WI38 (cell line): ENCODE measurements at regions not wholly inside any gene's neighbourhood (a gene's known extent, or its start where the extent isn't known, plus 50 kb on each side); places are given as distances from the start of the nearest gene placed in this dataset.
"Not testable (repeated sequence)": the region's sequence is repeated elsewhere in the genome, so short reads cannot be mapped to it uniquely, and the experiment has no call there.

Experiments
- H3K4me3 ChIP-seq: 2 replicates; pipeline ENCODE4 v1.5.1; 2011; ENCODE audit warnings: low read depth, mild to moderate bottlenecking, control low read depth, low read length
- TF ChIP-seq, protein P1 (sequence below): IDR thresholded peaks from 2 replicates; pipeline ENCODE4 v1.5.1; 2012; ENCODE audit warnings: low read depth, mild to moderate bottlenecking, control low read depth, low read length

DNA sequence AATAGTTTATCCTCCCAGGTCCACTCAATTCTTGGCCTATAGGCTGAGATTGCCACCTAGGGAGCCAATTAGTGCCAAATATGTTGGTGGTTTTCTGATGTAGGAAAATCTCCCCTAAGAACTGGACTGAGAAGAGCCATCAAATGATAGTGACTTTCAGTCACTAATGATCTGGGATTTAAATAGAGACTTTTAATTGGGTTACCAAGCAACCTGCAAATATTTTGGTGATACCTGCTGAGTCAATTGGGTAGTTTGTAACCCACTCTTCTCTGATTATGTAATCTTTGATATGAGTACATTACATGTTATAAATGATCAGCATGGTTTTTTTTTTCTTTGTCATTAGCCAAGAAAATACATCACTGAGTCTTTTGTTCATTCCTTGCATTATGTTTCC lies 600.8 kb downstream of the TTLL7 start:
- H3K4me3 ChIP-seq = not testable (repeated sequence)

DNA sequence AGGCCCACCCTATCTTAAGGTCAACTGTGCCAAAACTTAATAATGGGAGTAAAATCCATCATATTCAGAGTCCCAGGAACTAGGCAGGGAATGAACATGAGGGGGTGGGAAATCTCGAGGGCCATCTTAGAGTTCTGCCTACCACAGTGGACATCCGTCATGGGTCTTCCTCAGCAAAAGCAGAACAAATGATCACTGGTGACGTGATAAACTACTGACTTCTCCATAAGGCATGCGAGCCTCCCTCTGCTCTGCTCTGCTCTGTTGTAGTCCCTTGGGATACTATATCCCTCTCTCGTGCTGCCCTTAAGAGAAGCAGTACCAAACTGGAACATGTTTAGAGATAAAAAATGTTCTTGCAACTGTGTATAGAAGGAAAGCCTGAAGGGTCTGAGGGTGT lies 603.8 kb downstream of the TTLL7 start:
- H3K4me3 ChIP-seq = not testable (repeated sequence)

GRCh38 chr1:83386946-83387345 lies 612.0 kb downstream of the TTLL7 start:
- H3K4me3 ChIP-seq = not testable (repeated sequence)

- H3K4me3 ChIP-seq = not testable (repeated sequence)
Measured at GRCh38 chr1:83383107-83383506, 615.8 kb downstream of the TTLL7 start.

DNA sequence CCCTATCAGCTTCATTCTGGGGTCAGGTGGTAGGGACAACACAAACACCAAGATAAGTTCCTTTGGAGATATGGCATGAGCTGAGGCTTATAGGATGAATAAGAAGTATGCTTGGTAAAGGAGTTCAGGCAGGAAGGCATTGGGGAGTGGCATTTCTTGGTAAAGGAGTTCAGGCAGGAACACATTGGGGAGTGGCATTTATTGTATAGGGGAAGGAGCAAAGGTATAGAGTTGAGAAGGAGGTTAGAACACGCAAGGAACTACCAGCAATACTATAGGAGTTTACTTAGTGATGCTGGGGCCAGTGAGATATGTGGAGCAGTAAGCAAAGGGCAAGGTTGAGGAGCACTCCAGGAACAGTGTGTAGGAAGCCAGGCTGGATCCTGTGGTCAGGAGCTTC lies 625.9 kb downstream of the TTLL7 start:
- H3K4me3 ChIP-seq = not testable (repeated sequence)

GRCh38 chr1:83369853-83370252 lies 629.1 kb downstream of the TTLL7 start:
- not testable (repeated sequence) for H3K4me3 ChIP-seq

GRCh38 chr1:83365320-83365719 lies 633.6 kb downstream of the TTLL7 start:
- not testable (repeated sequence) for H3K4me3 ChIP-seq

DNA sequence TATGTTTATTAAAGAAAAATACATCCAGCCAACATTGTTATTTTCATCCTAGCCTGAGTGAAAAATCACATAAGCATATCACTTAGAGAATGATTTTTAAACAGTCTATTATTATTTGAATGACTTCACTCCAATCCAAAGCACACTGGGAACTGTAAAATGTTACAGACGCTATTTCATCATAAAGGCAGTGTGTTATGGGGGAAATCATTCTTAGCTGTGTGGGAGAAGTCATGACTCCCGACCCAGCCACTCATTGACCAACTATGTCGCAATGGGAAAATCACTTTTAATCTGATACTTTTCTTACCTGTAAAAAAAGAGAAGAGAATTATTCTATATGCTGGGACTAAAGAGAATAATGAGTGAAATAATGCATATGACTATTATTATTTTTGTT lies 653.6 kb downstream of the TTLL7 start:
- H3K4me3 ChIP-seq = not testable (repeated sequence)

DNA sequence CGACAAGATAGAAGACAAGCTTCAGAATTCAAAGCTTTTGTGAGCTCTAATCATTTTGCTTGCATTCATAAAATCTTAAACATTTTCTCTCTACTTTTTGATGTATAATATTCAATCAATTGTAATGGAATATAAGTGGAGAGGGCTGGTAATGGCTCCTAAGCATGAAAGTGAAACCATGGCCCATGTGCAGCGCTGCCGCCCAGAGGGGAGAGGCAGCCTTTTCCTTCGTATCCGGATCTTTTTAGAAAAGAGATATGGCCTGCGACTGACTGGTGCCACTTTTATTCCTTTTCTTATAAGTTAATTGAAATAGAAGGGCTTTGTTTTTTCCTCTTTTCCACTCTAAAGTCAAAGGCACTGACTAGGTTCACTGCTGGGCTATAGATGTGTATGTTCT lies 655.2 kb downstream of the TTLL7 start:
- H3K4me3 ChIP-seq = not testable (repeated sequence)

DNA sequence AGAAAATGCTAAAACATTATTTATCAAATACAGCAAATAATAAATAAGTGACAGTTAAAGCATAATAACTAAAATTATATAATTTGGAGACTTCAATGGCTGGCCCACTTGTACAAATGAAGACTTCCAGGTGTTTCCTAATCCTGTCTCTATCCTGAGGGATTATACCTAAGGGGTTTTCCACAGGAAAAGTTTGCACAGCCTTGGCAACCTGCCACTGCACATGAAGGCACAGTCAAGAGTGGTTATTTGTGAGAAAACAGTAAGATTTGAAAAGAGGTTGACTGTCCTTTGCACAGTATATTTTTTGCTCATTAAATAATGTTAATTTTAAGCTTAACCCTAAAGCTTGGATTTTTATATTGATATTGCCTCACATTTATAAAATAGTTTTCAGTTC lies 655.9 kb downstream of the TTLL7 start:
- not testable (repeated sequence) for H3K4me3 ChIP-seq

DNA sequence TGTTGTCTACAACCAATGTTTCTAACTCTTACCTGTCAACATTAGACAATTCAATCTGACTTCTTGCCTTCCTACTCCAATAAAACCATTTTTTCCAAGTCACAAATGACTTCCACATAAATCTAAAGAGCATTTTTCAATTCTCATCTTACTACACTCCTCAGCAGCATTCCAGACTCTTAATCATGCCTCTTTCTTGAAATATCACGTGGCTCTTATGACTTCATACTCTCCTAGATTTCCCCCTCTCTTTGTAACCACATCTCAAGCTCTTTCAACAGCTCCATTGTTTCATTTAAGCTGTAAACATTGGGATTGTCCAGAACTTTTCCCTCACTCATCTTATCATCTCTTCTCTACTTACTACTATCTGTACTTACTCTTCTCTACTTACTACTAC lies 666.6 kb downstream of the TTLL7 start:
- H3K4me3 ChIP-seq = not testable (repeated sequence)

- TF ChIP-seq, protein P1, sequence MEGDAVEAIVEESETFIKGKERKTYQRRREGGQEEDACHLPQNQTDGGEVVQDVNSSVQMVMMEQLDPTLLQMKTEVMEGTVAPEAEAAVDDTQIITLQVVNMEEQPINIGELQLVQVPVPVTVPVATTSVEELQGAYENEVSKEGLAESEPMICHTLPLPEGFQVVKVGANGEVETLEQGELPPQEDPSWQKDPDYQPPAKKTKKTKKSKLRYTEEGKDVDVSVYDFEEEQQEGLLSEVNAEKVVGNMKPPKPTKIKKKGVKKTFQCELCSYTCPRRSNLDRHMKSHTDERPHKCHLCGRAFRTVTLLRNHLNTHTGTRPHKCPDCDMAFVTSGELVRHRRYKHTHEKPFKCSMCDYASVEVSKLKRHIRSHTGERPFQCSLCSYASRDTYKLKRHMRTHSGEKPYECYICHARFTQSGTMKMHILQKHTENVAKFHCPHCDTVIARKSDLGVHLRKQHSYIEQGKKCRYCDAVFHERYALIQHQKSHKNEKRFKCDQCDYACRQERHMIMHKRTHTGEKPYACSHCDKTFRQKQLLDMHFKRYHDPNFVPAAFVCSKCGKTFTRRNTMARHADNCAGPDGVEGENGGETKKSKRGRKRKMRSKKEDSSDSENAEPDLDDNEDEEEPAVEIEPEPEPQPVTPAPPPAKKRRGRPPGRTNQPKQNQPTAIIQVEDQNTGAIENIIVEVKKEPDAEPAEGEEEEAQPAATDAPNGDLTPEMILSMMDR = no peak
- H3K4me3 ChIP-seq = no peak overlapping the region
Measured at GRCh38 chr1:83318366-83318765, 680.6 kb downstream of the TTLL7 start.

GRCh38 chr1:83315446-83315845 lies 683.5 kb downstream of the TTLL7 start:
- H3K4me3 ChIP-seq = not testable (repeated sequence)

- H3K4me3 ChIP-seq = not testable (repeated sequence)
Measured at GRCh38 chr1:83310161-83310560, 688.8 kb downstream of the TTLL7 start.

DNA sequence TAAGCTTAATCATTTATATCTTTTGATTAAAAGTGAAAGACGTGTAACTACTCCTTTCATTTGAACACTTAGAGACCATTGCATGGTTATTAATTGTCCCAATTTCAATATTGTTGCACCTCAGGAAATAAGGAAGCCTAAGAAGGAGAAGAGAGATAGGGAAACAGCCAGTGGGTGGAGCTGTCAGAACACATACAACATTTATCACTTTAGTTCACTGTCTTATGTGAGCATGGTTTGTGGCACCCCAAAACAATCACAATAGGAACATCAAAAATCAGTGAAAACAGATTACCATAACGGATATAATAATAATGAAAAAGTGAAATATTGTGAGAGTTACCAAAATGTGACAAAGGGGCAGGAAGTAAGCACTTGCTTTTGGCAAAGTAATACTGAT lies 689.9 kb downstream of the TTLL7 start:
- not testable (repeated sequence) for H3K4me3 ChIP-seq

DNA sequence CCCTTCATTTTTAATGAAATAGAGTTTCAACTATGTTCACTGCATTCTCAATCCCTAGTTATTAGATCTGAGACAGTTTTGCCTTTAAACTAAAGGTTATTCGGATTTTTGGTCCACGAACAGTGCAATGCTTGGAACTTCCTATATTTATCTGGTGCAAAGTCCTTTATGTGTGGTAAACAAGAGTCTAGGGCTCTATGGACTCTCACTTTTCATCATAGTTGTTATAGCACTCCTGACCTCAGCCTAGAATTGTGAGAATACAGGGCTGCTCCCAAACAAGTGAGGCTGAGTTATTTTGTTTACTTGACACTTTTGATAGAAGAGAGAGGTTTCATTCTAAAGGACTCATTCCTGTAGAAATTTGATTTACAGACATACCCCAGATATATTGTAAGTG lies 692.1 kb downstream of the TTLL7 start:
- not testable (repeated sequence) for H3K4me3 ChIP-seq

- not testable (repeated sequence) for H3K4me3 ChIP-seq
Measured at GRCh38 chr1:83295594-83295993, 703.3 kb downstream of the TTLL7 start.

GRCh38 chr1:83287391-83287790 lies 711.5 kb downstream of the TTLL7 start:
- H3K4me3 ChIP-seq = not testable (repeated sequence)

- not testable (repeated sequence) for H3K4me3 ChIP-seq
Measured at GRCh38 chr1:83274656-83275055, 724.3 kb downstream of the TTLL7 start.

DNA sequence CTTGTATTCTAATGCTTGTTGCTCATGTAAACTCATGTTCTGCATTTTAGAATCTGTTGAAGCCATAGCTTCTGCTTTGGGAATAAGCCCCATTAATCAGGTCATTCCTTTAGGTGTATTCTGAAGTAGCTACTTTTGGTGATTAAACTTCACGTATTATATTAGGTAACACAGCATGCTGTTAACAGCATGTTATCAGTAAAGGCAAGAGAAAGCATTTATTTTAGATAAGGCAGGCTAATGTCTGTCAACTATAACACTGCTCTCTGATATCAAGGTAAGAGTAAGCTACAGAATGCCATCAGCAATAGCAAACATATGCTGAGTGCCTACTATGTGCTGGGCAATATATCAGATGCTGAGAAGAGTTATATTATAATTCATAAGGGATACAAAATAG lies 726.4 kb downstream of the TTLL7 start:
- H3K4me3 ChIP-seq = not testable (repeated sequence)

DNA sequence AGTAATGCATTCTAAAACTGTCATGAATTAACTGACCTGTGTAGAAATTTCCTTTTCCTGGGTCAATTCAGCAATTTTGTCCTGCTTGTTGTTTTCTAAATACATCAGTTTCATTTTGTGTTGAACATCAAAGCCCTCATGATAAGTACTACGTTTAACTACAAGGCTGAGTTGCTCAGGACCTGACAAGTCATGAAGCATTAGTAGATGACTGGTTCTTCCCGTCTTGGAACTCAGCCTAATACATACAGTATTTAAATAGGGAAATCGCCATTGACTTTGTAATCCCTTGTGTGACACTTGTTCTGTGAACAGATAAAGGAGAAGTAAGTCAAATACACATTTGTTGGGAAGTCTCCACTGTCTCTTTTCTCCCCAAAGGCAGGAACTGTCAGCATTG lies 727.1 kb downstream of the TTLL7 start:
- not testable (repeated sequence) for H3K4me3 ChIP-seq

- H3K4me3 ChIP-seq = not testable (repeated sequence)
Measured at GRCh38 chr1:83270801-83271200, 728.1 kb downstream of the TTLL7 start.
